IPS-15b (cell line): ENCODE measurements at regions not wholly inside any gene's neighbourhood (a gene's known extent, or its start where the extent isn't known, plus 50 kb on each side); places are given as distances from the start of the nearest gene placed in this dataset.

ENCODE experiments used
- H3K27me3 ChIP-seq: one replicate; pipeline ENCODE4 v1.6.1; 2013; ENCODE audit warnings: low read length; ENCODE audit not compliant: control insufficient read depth, insufficient read depth
- H3K36me3 ChIP-seq: one replicate; pipeline ENCODE4 v1.6.1; 2013; ENCODE audit warnings: low read length; ENCODE audit not compliant: control insufficient read depth, insufficient read depth
- H3K4me1 ChIP-seq: one replicate; pipeline ENCODE4 v1.6.1; 2013; ENCODE audit warnings: mild to moderate bottlenecking, low read length; ENCODE audit not compliant: control insufficient read depth, insufficient read depth
- H3K4me3 ChIP-seq: one replicate; pipeline ENCODE4 v1.5.1; 2013; ENCODE audit warnings: low read depth, low read length
- H3K9ac ChIP-seq: one replicate; pipeline ENCODE4 v1.6.1; 2013; ENCODE audit warnings: low read depth, mild to moderate bottlenecking, low read length
- H3K9me3 ChIP-seq: one replicate; pipeline ENCODE4 v1.6.1; 2013; ENCODE audit warnings: mild to moderate bottlenecking, low read length; ENCODE audit not compliant: control insufficient read depth, insufficient read depth

DNA sequence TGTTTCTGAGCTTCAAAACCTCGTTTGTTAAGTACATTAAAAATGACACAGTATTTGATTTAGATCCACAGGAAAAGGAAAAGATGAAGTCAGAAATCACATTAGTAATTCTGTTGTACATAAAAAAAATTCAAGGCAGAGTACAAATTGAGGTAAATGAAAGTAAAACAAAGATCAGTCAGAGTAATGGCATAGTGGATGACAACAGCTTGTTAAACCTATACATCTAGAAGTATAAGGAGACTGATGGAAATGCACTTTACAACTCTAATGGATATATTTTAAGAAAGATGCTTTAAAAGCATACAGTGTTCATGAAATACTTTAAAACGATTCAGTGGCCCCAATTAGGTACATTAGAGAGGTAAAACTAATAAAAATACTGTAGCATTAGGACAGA, 631.3 kb upstream of the SEMA6A start:
- H3K4me3 ChIP-seq: no peak overlapping the region
- H3K36me3 ChIP-seq: no peaks in the 10 kb centered on the region
- no peaks in the 10 kb centered on the region for H3K9me3 ChIP-seq
- peaks cover 10% of the 10 kb centered on the region for H3K4me1 ChIP-seq
- H3K27me3 ChIP-seq: no peaks in the 10 kb centered on the region
- no peak overlapping the region for H3K9ac ChIP-seq

DNA sequence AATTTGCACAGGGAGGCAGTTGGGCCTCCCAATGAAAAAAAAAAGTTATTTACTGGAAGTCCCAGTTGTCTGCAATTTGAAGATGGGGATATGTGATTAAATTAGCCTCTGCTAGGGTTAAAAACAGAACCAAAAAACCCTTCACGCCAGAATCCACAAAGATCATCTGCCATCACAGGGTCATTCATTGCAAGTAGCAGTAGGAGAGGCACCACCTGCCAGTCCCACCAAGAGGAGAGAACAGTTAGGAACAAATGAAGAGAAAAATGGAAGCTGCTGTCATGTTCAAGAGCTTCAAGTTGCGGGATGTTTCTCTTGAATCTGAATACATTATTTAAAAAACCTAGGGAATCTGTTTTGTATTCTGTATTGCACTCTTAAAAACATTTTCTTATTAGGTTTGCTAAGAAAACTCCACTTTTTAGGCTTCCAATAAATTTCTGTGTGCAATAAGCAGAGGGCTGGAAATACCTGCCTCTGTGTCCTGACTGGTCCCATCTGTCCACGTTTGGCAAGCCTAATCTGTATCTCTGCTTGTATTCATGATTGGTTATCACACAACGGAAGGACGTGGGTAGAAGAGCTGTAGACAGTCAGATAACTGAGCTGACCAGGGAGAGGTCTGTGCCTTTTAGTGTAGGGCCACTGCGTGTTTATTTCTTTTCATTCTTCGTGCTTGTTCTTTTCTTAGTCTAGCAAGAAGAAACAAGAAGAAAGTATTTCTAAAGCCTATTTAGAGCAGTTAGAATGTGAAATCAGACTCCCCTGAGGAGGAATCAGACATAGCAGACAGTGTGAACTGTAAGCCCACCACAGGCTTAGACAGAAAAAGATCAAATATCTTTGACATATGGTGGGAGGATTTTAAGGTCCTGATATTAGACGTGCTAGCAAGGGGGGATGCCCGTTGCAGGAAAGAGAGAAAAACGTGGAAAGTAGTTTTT, 630.6 kb upstream of the SEMA6A start:
- peaks cover 10% of the 10 kb centered on the region for H3K4me1 ChIP-seq
- no peak overlapping the region for H3K4me3 ChIP-seq
- no peaks in the 10 kb centered on the region for H3K36me3 ChIP-seq
- H3K27me3 ChIP-seq: no peaks in the 10 kb centered on the region
- H3K9ac ChIP-seq: no peak overlapping the region
- no peaks in the 10 kb centered on the region for H3K9me3 ChIP-seq

DNA sequence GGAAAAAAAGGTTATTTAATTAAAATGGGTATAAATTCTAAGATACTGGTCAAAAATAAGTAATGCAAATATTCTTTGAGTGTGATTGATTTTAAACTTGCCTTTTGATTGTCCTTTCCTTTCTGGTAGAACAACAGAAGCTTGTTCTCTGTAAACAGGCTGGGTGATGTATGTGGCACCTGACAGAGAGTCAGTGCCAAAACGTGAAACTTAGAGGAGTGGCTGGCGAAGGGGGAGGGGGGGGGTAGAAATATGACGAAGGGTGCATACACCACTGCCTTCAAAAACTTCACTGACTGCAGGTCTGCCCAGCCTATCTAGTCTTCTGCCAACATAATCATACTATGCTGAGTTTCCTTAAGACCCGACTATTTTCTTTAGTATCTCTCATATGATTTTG, 629.8 kb upstream of the SEMA6A start:
- H3K9me3 ChIP-seq: no peaks in the 10 kb centered on the region
- no peak overlapping the region for H3K9ac ChIP-seq
- peaks cover 10% of the 10 kb centered on the region for H3K4me1 ChIP-seq
- no peak overlapping the region for H3K4me3 ChIP-seq
- H3K36me3 ChIP-seq: no peaks in the 10 kb centered on the region
- no peaks in the 10 kb centered on the region for H3K27me3 ChIP-seq

DNA sequence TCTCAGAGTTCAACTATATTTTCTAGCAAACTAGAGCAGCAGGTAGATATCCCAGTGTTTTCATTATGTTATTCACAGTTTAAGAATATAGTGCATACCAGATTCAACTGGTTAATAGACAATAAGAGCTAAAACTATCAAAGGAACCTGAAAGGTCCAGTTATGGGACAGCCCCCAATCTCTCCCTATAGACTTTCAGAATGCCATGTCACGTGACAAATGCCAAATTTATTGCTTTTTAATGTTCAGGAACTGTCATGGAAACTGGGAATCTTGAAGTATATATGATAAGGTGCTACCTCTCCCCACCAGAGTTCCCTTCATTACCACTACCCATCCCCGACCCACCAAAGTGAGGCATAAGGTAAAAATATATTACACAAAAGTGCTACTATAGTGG, 629.0 kb upstream of the SEMA6A start:
- H3K36me3 ChIP-seq: no peaks in the 10 kb centered on the region
- H3K9me3 ChIP-seq: no peaks in the 10 kb centered on the region
- no peak overlapping the region for H3K9ac ChIP-seq
- no peak overlapping the region for H3K4me3 ChIP-seq
- no peaks in the 10 kb centered on the region for H3K27me3 ChIP-seq
- H3K4me1 ChIP-seq: peaks cover 10% of the 10 kb centered on the region

DNA sequence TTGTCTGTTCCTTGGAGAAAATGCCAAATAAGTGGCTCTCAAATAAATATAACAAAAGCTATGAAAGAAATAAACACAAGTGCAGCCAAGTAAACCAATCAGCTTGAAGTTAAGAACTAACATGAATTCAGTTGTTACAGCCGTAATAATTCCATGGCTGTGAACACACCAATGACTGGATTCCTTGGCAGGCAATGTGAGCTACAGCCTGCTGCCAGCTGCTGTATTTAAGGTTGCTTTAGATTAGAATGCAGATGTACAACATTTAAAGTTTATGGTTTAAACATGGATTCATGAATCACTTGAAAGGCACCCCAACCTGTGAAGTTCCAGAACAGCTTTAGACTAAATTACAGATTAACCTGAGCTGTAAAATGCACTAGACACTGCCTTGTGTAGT, 626.4 kb upstream of the SEMA6A start:
- Histone ChIP-seq H3K9me3 (no peaks in the 10 kb centered on the region), H3K36me3 (no peaks in the 10 kb centered on the region)

DNA sequence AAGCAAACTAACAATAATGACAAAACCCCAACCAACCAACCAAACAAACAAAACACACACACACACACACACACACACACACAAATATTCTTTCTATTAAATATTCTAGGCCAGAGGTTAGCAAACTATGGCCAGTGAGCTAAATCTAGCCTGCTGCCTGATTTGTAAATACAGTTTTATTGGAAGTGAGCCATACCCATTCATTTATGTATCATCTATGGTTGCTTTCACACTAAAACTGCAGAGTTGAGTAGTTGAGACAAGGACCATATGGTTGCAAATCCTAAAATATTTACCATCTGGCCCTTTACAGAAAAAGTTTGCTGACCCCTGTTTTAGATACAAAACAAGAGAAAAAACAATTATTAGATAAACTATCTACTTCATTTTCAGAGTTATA, 620.5 kb upstream of the SEMA6A start:
- no peaks in the 10 kb centered on the region for H3K4me1 ChIP-seq
- no peaks in the 10 kb centered on the region for H3K27me3 ChIP-seq
- no peaks in the 10 kb centered on the region for H3K9me3 ChIP-seq
- H3K36me3 ChIP-seq: no peaks in the 10 kb centered on the region
- no peak overlapping the region for H3K9ac ChIP-seq
- H3K4me3 ChIP-seq: no peak overlapping the region

More for the DNA sequence above, 626.4 kb upstream of the SEMA6A start:
- no peaks in the 10 kb centered on the region for H3K27me3 ChIP-seq
- H3K4me1 ChIP-seq: peaks cover 4% of the 10 kb centered on the region
- no peak overlapping the region for H3K4me3 ChIP-seq
- no peak overlapping the region for H3K9ac ChIP-seq

DNA sequence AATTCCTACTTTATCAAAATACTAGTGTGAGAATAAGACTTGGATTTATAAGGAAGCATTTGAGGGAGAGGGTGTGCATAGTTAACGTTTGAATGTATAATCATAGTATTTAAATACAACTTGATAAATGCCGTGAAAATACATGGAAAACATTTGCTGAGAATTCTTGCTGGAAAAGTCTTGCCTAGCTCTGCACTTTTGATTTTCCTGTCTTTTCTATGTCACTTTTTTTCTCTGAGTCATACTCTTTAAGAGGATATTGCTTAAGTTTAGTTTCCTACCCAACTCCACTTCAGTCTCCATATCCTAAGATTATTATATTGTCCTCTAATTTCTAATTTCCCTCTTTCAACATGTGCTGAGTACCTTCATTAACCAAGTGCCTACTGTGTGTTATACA, 616.6 kb upstream of the SEMA6A start:
- no peaks in the 10 kb centered on the region for H3K27me3 ChIP-seq
- H3K4me1 ChIP-seq: no peaks in the 10 kb centered on the region
- no peak overlapping the region for H3K4me3 ChIP-seq
- no peak overlapping the region for H3K9ac ChIP-seq
- no peaks in the 10 kb centered on the region for H3K9me3 ChIP-seq
- no peaks in the 10 kb centered on the region for H3K36me3 ChIP-seq

DNA sequence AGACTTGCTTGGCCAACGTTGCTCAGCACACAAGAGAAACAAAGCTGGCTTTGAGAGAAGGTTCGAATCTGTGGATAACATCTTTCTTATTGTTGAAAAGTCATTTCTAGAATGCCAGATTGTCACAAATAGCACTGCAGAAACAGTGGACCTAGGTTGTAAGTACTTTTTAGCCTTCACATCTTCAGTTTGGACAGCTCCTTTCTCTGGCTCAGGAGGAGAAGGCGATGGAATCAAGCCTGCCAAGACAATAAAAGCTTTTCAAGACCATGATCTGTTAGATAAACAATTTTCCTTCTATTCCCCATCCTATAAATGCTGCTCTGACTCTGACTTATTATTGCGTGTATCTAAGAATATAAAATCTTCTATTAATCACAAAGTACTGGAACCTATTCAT, 615.2 kb upstream of the SEMA6A start:
- Histone ChIP-seq H3K36me3 (no peaks in the 10 kb centered on the region), H3K4me3 (no peak overlapping the region), H3K9me3 (no peaks in the 10 kb centered on the region), H3K27me3 (no peaks in the 10 kb centered on the region), H3K4me1 (no peaks in the 10 kb centered on the region), H3K9ac (no peak overlapping the region)

DNA sequence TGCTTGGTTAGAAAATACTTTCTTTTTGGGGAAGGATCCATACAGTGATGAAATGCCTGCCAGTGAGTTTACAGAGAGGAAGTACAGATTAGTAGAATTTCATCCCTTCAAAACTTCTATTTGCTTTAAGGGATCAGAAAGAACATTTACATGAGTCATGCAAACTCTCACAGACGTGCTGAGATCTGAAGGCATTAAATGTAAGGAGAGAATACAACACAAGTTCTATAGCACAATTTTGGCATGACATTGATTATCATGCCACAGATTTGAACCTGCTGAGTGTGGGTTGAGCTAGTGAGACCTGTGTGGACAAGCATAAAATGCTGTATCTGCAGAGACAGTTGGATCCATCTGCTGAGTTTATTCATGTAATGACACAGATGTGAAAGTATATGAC, 613.6 kb upstream of the SEMA6A start:
- H3K9ac ChIP-seq: no peak overlapping the region
- H3K4me3 ChIP-seq: no peak overlapping the region
- H3K4me1 ChIP-seq: no peaks in the 10 kb centered on the region

DNA sequence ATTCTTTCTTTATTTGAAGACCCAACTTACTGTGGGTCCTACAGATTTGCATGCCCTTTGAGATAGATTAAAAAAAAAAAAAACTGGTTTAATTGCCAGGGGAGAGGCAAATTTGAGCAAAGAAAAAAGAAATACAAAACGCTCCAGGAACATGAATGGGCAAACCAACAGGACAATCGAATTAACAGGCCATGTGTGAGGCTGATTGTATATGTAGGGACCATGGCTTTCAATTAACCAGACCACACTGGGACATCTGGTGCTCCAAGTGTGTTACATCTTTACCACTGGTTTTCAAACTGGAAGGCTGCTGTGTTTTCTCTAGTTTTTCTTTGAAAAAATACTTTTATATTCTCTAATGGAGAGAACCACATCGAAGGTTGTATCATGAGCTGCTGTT, 612.1 kb upstream of the SEMA6A start:
- H3K36me3 ChIP-seq: no peaks in the 10 kb centered on the region
- H3K4me1 ChIP-seq: no peaks in the 10 kb centered on the region
- no peak overlapping the region for H3K9ac ChIP-seq
- H3K27me3 ChIP-seq: no peaks in the 10 kb centered on the region
- no peaks in the 10 kb centered on the region for H3K9me3 ChIP-seq
- H3K4me3 ChIP-seq: no peak overlapping the region

More for the DNA sequence above, 613.6 kb upstream of the SEMA6A start:
- Histone ChIP-seq H3K36me3 (no peaks in the 10 kb centered on the region), H3K27me3 (no peaks in the 10 kb centered on the region), H3K9me3 (no peaks in the 10 kb centered on the region)

DNA sequence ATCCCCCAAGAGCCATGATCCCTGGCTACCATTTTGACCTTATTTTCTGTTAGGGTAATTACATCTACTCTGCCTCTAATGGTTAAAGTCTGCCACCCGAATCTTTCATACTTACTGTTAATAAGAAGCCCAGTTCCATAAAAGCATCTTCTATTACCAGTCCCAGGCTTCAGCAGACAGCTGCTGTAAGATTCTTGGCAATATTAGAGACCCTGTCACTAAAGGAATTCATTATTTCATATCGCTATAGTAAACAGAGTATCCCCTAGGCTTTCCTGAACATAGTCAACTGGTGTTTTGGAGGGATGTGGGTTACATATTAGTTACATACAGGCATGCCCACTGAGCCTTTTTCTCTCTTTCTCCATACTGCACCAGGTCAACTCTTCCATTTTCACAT, 608.7 kb upstream of the SEMA6A start:
- H3K4me3 ChIP-seq: no peak overlapping the region
- H3K36me3 ChIP-seq: no peaks in the 10 kb centered on the region
- H3K9me3 ChIP-seq: no peaks in the 10 kb centered on the region
- H3K27me3 ChIP-seq: no peaks in the 10 kb centered on the region
- H3K4me1 ChIP-seq: no peaks in the 10 kb centered on the region
- H3K9ac ChIP-seq: no peak overlapping the region

DNA sequence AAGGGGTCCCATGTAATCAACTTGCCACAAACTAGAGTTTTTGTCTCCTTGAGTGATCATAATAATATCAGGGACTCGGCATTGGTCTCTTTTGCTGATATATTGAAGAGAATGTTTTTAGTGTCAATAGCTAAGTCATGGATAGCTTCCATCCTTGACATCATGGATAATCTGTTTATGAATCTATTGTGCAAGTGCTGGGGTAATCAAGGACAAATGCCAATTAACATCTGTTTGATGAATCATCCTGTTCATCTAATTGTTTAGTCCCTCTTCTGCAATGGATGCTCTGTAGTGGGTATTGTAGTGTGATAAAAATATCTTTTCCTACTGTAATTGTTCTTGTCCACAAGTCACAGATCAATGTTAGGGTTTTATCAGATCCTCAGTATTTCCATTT, 607.5 kb upstream of the SEMA6A start:
- Histone ChIP-seq H3K4me3 (no peak overlapping the region), H3K9me3 (no peaks in the 10 kb centered on the region), H3K27me3 (no peaks in the 10 kb centered on the region), H3K9ac (no peak overlapping the region), H3K4me1 (no peaks in the 10 kb centered on the region), H3K36me3 (no peaks in the 10 kb centered on the region)
